HL-60 (cell line): ENCODE measurements at regions not wholly inside any gene's neighbourhood (a gene's known extent, or its start where the extent isn't known, plus 50 kb on each side); places are given as distances from the start of the nearest gene placed in this dataset.

Experiments used
- DNase-seq, 2 experiments: peaks; one replicate each; pipeline ENCODE4 v3.0.0-alpha.2; 2010 to 2020; ENCODE audit warnings: low read depth in 1 of 2, low spot score in 1 of 2
- H3K27ac ChIP-seq: fragments of 250-450 bp; sonication (Bioruptor Pico); replicated peaks from 2 replicates; pipeline ENCODE4 v1.5.1; 2020; ENCODE audit warnings: mild to moderate bottlenecking, moderate library complexity
- H3K27me3 ChIP-seq: fragments of 250-450 bp; sonication (Bioruptor Pico); 2 replicates; pipeline ENCODE4 v1.5.1; 2021; ENCODE audit warnings: mild to moderate bottlenecking, moderate library complexity; ENCODE audit not compliant: insufficient read depth, poor library complexity, severe bottlenecking
- H3K4me3 ChIP-seq: replicated peaks from 2 replicates; pipeline ENCODE4 v1.5.1; 2011; ENCODE audit warnings: mild to moderate bottlenecking, control low read depth, low read length; ENCODE audit not compliant: insufficient read depth
- CTCF ChIP-seq: IDR thresholded peaks from one replicate; pipeline ENCODE4 v1.5.1; 2011; ENCODE audit warnings: low read length, control low read depth, inconsistent platforms; ENCODE audit not compliant: insufficient read depth
- GABPA ChIP-seq: IDR thresholded peaks from 2 replicates; pipeline ENCODE4 v1.6.1; 2012; ENCODE audit warnings: low read depth
- POLR2AphosphoS5 ChIP-seq: IDR thresholded peaks from 2 replicates; pipeline ENCODE4 v1.6.1; 2012; ENCODE audit warnings: low read depth
- REST ChIP-seq: IDR thresholded peaks from 2 replicates; pipeline ENCODE4 v1.6.1; 2012; ENCODE audit warnings: low read depth; ENCODE audit not compliant: insufficient replicate concordance
- SPI1 ChIP-seq: IDR thresholded peaks from 2 replicates; pipeline ENCODE4 v1.6.1; 2012; ENCODE audit warnings: low read depth, mild to moderate bottlenecking, borderline replicate concordance

- Histone ChIP-seq H3K27ac (no peak overlapping the region), H3K27me3 (no peaks in the 10 kb centered on the region), H3K4me3 (no peak overlapping the region)
- no peak for TF ChIP-seq SPI1
- no peak for TF ChIP-seq GABPA
- no peak for TF ChIP-seq POLR2AphosphoS5
- no peak for TF ChIP-seq CTCF
- TF ChIP-seq REST: no peak
- no peak for DNase-seq
Measured at GRCh38 chr13:107373551-107373950, 805.6 kb upstream of the ARGLU1 start.

- Histone ChIP-seq H3K27me3 (no peaks in the 10 kb centered on the region), H3K4me3 (no peak overlapping the region), H3K27ac (no peak overlapping the region)
- DNase-seq: no peak
- no peak for TF ChIP-seq REST
- TF ChIP-seq POLR2AphosphoS5: no peak
- no peak for TF ChIP-seq SPI1
- no peak for TF ChIP-seq GABPA
- no peak for TF ChIP-seq CTCF
Measured at GRCh38 chr13:107370015-107370785, 802.3 kb upstream of the ARGLU1 start.

GRCh38 chr13:107367258-107367657 lies 799.3 kb upstream of the ARGLU1 start:
- Histone ChIP-seq H3K27me3 (no peaks in the 10 kb centered on the region), H3K4me3 (no peak overlapping the region), H3K27ac (no peak overlapping the region)
- TF ChIP-seq REST (no peak), CTCF (no peak), SPI1 (no peak), POLR2AphosphoS5 (no peak), GABPA (no peak)
- no peak for DNase-seq
